WTC11 (cell line): ENCODE measurements at regions not wholly inside any gene's neighbourhood (a gene's known extent, or its start where the extent isn't known, plus 50 kb on each side); places are given as distances from the start of the nearest gene placed in this dataset.
A peak's percentile ranks its signal among the peaks of the same experiment; 100 is the strongest.

ENCODE experiments used
- ATAC-seq: fragments of 200-7000 bp; cut with Tn5 transposase; 2 replicates; pipeline ENCODE4 v1.10.0; 2021; ENCODE audit warnings: mild to moderate bottlenecking, moderate library complexity
- CTCF ChIA-PET: fragments of 300-600 bp; sonication (Branson Sonifier 250); formaldehyde crosslinking; loops from one replicate; lab custom pipeline; 2021; ENCODE audit warnings: antibody characterized with exemption; lab: Charles Lee
- POLR2A ChIA-PET: fragments of 350-600 bp; sonication (Branson Sonifier 250); formaldehyde crosslinking; loops from one replicate; lab custom pipeline; 2021; ENCODE audit warnings: antibody characterized with exemption; lab: Charles Lee
- DNase-seq: peaks from one replicate; pipeline ENCODE4 v3.0.0; 2021; ENCODE audit warnings: low spot score
- H3K27ac Mint-ChIP-seq: 2 replicates; pipeline ENCODE4 v1.8.0; 2021; ENCODE audit warnings: mixed read lengths
- H3K27me3 Mint-ChIP-seq: 2 replicates; pipeline ENCODE4 v1.8.0; 2021; ENCODE audit warnings: low read depth, mild to moderate bottlenecking, moderate library complexity, mixed read lengths
- H3K36me3 Mint-ChIP-seq: 2 replicates; pipeline ENCODE4 v1.8.0; 2021; ENCODE audit warnings: mixed read lengths
- H3K4me1 Mint-ChIP-seq: 2 replicates; pipeline ENCODE4 v1.8.0; 2022; ENCODE audit warnings: mixed read lengths
- H3K4me3 Mint-ChIP-seq: 2 replicates; pipeline ENCODE4 v1.8.0; 2021; ENCODE audit warnings: mild to moderate bottlenecking, moderate library complexity, mixed read lengths
- H3K9me3 Mint-ChIP-seq: 2 replicates; pipeline ENCODE4 v1.8.0; 2021; ENCODE audit warnings: mixed read lengths
- CBFB ChIP-seq: sonication (generic); formaldehyde crosslinking; IDR thresholded peaks from 2 replicates; pipeline ENCODE4 v1.8.1; 2022; ENCODE audit warnings: mild to moderate bottlenecking, low read depth, missing genetic modification reagents
- ELF4 ChIP-seq: sonication (generic); formaldehyde crosslinking; IDR thresholded peaks from 2 replicates; pipeline ENCODE4 v1.8.1; 2022; ENCODE audit warnings: low read depth, mild to moderate bottlenecking, moderate library complexity, missing genetic modification reagents
- HMGA2 ChIP-seq: fragments of 250-450 bp; sonication (Bioruptor Pico); IDR thresholded peaks from 2 replicates; pipeline ENCODE4 v1.4.0; 2021; ENCODE audit warnings: mild to moderate bottlenecking, moderate library complexity
- NFATC4 ChIP-seq: fragments of 250-450 bp; sonication (Bioruptor Pico); IDR thresholded peaks from 2 replicates; pipeline ENCODE4 v1.9.0; 2021; ENCODE audit warnings: mild to moderate bottlenecking
- RORB ChIP-seq: fragments of 250-450 bp; sonication (Bioruptor Pico); IDR thresholded peaks from 2 replicates; pipeline ENCODE4 v1.9.0; 2021; ENCODE audit warnings: mild to moderate bottlenecking
- SMAD3 ChIP-seq: sonication (generic); formaldehyde crosslinking; IDR thresholded peaks from 2 replicates; pipeline ENCODE4 v1.8.0; 2022; ENCODE audit warnings: missing genetic modification reagents, mild to moderate bottlenecking, borderline replicate concordance
- SOX15 ChIP-seq: fragments of 250-450 bp; sonication (Bioruptor Pico); IDR thresholded peaks from 2 replicates; pipeline ENCODE4 v1.9.0; 2021; ENCODE audit warnings: mild to moderate bottlenecking
- TEAD4 ChIP-seq: sonication (generic); formaldehyde crosslinking; IDR thresholded peaks from 2 replicates; pipeline ENCODE4 v1.8.0; 2022; ENCODE audit warnings: mild to moderate bottlenecking, missing genetic modification reagents
- ZNF121 ChIP-seq: sonication (generic); formaldehyde crosslinking; IDR thresholded peaks from 2 replicates; pipeline ENCODE4 v1.8.0; 2023; ENCODE audit warnings: missing genetic modification reagents
- TF ChIP-seq, protein P1 (sequence below): sonication (generic); formaldehyde crosslinking; IDR thresholded peaks from 2 replicates; pipeline ENCODE4 v1.8.0; 2023; ENCODE audit warnings: mild to moderate bottlenecking, missing genetic modification reagents
- TF ChIP-seq, protein P2 (sequence below): fragments of 200-600 bp; IDR thresholded peaks from 2 replicates; pipeline ENCODE4 v1.8.0; 2022; ENCODE audit warnings: antibody characterized with exemption
- TF ChIP-seq, protein P3 (sequence below): sonication (generic); formaldehyde crosslinking; IDR thresholded peaks from 2 replicates; pipeline ENCODE4 v1.8.1; 2022; ENCODE audit warnings: mild to moderate bottlenecking, moderate library complexity, missing genetic modification reagents

DNA sequence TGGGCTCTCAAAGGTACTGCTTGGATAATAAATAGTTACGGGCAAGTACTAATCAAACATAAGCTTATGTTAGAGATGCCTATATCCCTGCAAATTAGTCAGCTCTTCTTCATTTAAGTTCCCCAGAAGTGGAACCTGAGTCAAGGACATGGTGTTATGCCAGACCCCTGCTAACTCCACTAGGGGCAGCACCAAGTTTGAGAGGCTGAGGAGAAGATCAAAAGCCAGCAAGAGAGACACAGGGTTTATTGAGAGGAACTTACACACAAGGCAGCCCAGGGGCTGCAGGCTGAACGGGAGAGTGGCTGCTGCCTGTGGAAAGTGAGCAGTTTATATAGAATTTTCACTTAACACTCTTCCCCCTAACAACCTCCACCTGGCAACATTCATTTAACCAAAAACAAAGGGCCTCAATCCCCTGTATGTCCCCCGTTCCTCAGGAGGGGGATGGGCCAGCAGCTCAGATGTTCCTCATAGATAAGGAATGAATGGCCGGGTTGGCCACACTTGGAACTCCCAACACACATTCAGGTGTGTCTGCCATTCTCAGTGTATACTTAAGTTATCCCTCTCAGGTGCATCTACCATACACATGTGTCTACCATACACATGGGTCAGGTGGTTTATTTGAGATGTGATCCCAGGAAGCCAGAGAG is 62.6 kb upstream of the GHITM start:
- CTCF ChIA-PET, result interaction anchor here (0.6 to 2.0 kb wide), 11 partner anchors 12 to 205 kb away, joined by 3 to 13 read pairs (median 3); no protein-coding TSS in a partner anchor
- Mint-ChIP-seq H3K36me3 (no peaks in the 10 kb centered on the region), H3K4me3 (no peak overlapping the region), H3K27me3 (peaks cover 2% of the 10 kb centered on the region; the same call in 1 of the 2 replicates), H3K27ac (no peak overlapping the region), H3K4me1 (peaks cover 14% of the 10 kb centered on the region), H3K9me3 (no peaks in the 10 kb centered on the region)
- DNase-seq (peak; percentile 29), ATAC-seq (peak; percentile 93)
- POLR2A ChIA-PET, result no interaction called here
- TF ChIP-seq, protein P1, sequence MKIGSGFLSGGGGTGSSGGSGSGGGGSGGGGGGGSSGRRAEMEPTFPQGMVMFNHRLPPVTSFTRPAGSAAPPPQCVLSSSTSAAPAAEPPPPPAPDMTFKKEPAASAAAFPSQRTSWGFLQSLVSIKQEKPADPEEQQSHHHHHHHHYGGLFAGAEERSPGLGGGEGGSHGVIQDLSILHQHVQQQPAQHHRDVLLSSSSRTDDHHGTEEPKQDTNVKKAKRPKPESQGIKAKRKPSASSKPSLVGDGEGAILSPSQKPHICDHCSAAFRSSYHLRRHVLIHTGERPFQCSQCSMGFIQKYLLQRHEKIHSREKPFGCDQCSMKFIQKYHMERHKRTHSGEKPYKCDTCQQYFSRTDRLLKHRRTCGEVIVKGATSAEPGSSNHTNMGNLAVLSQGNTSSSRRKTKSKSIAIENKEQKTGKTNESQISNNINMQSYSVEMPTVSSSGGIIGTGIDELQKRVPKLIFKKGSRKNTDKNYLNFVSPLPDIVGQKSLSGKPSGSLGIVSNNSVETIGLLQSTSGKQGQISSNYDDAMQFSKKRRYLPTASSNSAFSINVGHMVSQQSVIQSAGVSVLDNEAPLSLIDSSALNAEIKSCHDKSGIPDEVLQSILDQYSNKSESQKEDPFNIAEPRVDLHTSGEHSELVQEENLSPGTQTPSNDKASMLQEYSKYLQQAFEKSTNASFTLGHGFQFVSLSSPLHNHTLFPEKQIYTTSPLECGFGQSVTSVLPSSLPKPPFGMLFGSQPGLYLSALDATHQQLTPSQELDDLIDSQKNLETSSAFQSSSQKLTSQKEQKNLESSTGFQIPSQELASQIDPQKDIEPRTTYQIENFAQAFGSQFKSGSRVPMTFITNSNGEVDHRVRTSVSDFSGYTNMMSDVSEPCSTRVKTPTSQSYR, result no peak
- TF ChIP-seq, protein P2, sequence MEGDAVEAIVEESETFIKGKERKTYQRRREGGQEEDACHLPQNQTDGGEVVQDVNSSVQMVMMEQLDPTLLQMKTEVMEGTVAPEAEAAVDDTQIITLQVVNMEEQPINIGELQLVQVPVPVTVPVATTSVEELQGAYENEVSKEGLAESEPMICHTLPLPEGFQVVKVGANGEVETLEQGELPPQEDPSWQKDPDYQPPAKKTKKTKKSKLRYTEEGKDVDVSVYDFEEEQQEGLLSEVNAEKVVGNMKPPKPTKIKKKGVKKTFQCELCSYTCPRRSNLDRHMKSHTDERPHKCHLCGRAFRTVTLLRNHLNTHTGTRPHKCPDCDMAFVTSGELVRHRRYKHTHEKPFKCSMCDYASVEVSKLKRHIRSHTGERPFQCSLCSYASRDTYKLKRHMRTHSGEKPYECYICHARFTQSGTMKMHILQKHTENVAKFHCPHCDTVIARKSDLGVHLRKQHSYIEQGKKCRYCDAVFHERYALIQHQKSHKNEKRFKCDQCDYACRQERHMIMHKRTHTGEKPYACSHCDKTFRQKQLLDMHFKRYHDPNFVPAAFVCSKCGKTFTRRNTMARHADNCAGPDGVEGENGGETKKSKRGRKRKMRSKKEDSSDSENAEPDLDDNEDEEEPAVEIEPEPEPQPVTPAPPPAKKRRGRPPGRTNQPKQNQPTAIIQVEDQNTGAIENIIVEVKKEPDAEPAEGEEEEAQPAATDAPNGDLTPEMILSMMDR, result 0 out of 2 replicates have a peak, but pooled peaks have one; percentile 20

DNA sequence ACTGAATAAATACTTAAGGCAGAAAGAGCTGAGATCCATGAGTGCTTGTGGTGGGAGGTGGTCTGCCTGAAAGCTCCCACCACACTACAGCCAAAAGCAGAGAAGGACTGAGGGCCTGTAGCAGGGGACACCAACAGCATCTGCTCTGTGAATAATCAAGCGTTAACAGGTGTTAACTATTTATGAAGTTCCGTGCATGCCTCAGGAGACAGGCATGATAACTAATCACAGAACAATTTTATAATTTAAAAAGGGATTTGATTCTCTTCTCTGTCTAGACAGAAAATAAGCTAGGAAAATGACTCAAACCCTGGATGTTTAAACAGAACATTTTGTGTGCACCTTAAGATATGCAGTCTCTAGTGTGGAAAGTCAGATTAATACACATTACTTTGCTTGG is 61.5 kb upstream of the GHITM start:
- H3K4me3 Mint-ChIP-seq, result no peak overlapping the region
- no peak for TF ChIP-seq HMGA2 (CRISPR knock-in tag)
- TF ChIP-seq SMAD3 (CRISPR knock-in tag), result no peak
- no peak for TF ChIP-seq CBFB (CRISPR knock-in tag)
- TF ChIP-seq RORB, result no peak
- no peak for TF ChIP-seq ELF4
- TF ChIP-seq NFATC4 (CRISPR knock-in tag), result no peak
- no peak for TF ChIP-seq SOX15 (CRISPR knock-in tag)
- no peak for TF ChIP-seq TEAD4 (CRISPR knock-in tag)
- no peak for TF ChIP-seq ZNF121
- TF ChIP-seq, protein P2, result no peak
- TF ChIP-seq, protein P3, sequence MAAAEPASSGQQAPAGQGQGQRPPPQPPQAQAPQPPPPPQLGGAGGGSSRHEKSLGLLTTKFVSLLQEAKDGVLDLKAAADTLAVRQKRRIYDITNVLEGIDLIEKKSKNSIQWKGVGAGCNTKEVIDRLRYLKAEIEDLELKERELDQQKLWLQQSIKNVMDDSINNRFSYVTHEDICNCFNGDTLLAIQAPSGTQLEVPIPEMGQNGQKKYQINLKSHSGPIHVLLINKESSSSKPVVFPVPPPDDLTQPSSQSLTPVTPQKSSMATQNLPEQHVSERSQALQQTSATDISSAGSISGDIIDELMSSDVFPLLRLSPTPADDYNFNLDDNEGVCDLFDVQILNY (CRISPR knock-in tag), result no peak
- TF ChIP-seq, protein P1, result no peak
- TF ChIP-seq, all 79 proteins: peak for 0
- ChIA-PET POLR2A (no interaction called here), CTCF (interaction anchor here (0.7 to 0.9 kb wide), 3 partner anchors 30 to 204 kb away, joined by 3 read pairs; no protein-coding TSS in a partner anchor)
- Mint-ChIP-seq H3K9me3 (no peaks in the 10 kb centered on the region), H3K4me1 (peaks cover 14% of the 10 kb centered on the region), H3K27ac (no peak overlapping the region), H3K36me3 (no peaks in the 10 kb centered on the region), H3K27me3 (peaks cover 2% of the 10 kb centered on the region; the same call in 1 of the 2 replicates)
- DNase-seq (no peak), ATAC-seq (no peak)
